A673 (cell line): ENCODE measurements at regions not wholly inside any gene's neighbourhood (a gene's known extent, or its start where the extent isn't known, plus 50 kb on each side); places are given as distances from the start of the nearest gene placed in this dataset.

Experiments used
- CTCF ChIP-seq: fragments of 300-800, 200-600 bp; sonication (generic); conservative IDR thresholded peaks from 2 replicates; pipeline ENCODE4 v1.5.1; 2017; ENCODE audit warnings: low read depth, mild to moderate bottlenecking, antibody characterized with exemption, low read length, moderate library complexity, mixed read lengths
- EZH2 ChIP-seq: fragments of 200-600 bp; sonication (generic); IDR thresholded peaks from 2 replicates; pipeline ENCODE4 v1.6.1; 2017; ENCODE audit warnings: borderline replicate concordance, low read depth, mild to moderate bottlenecking, mixed read lengths, antibody characterized with exemption, low read length; ENCODE audit not compliant: poor library complexity, severe bottlenecking

GRCh38 chr2:888211-888801 lies 62.3 kb upstream of the SNTG2 start:
- no peak for TF ChIP-seq CTCF
- no peak for TF ChIP-seq EZH2
